DOHH2 (cell line): ENCODE measurements at regions not wholly inside any gene's neighbourhood (a gene's known extent, or its start where the extent isn't known, plus 50 kb on each side); places are given as distances from the start of the nearest gene placed in this dataset.

Experiments
- CTCF ChIP-seq: fragments of 200-600 bp; sonication (generic); IDR thresholded peaks from one replicate; pipeline ENCODE4 v1.5.1; 2014; ENCODE audit warnings: antibody characterized with exemption, mild to moderate bottlenecking, low read depth, low read length; ENCODE audit not compliant: poor library complexity, severe bottlenecking
- EZH2phosphoT487 ChIP-seq: fragments of 200-600 bp; sonication (generic); IDR thresholded peaks from 2 replicates; pipeline ENCODE4 v1.6.1; 2017; ENCODE audit warnings: borderline replicate concordance, mild to moderate bottlenecking, antibody characterized with exemption, low read length, moderate library complexity, mixed read lengths

- no peak for TF ChIP-seq CTCF
- TF ChIP-seq EZH2phosphoT487 = no peak
Observed at GRCh38 chr4:129335276-129335675, 239.3 kb downstream of the C4orf33 start.
